ENCODE measurements at regions not wholly inside any gene's neighbourhood (a gene's known extent, or its start where the extent isn't known, plus 50 kb on each side); places are given as distances from the start of the nearest gene placed in this dataset.

DNA sequence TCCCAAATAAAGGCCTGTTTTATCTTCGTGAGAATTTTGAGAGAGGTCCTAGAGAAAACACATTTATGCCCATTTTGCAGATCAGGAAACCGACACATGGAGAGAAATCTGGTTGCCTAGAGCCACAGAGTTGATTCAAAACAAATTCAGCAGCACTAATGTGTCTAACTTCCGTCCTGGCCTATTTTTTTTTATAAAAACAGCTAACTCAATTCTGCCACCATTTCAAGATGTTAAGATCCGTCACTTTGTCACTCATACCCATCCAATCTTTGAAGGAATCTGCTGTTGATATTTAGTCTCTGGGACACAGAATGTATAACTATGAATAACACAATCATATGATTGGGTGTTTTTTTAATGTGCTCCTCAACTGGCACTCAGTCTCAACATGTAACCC is 611.1 kb upstream of the ARID1B start:
- H3K4me2 ChIP-seq (ENCODE audit: low read length, poor library complexity, severe bottlenecking) = no peak overlapping the region
- H3K9me3 ChIP-seq (ENCODE audit: control insufficient read depth, low read length) = no peaks in the 10 kb centered on the region
- no peaks in the 10 kb centered on the region for H3K27me3 ChIP-seq (ENCODE audit: control insufficient read depth in 1 of 2, insufficient read depth in 1 of 2, low read length in 2 of 2)
- no peak overlapping the region for H2AFZ ChIP-seq (ENCODE audit: low read depth, low read length)
- no peak overlapping the region for H4K91ac ChIP-seq (ENCODE audit: low read length)
- H3K4me1 ChIP-seq (ENCODE audit: control insufficient read depth, insufficient read depth, low read depth, low read length) = no peaks in the 10 kb centered on the region
- H2AK5ac ChIP-seq (ENCODE audit: low read length, severe bottlenecking) = no peak overlapping the region
- no peak overlapping the region for H3K27ac ChIP-seq (ENCODE audit: low read length, poor library complexity, severe bottlenecking)
- no peak overlapping the region for H2BK15ac ChIP-seq (ENCODE audit: low read depth, poor library complexity, severe bottlenecking)
- 82% methylated on average over 2 of the region's 4 CpGs for WGBS
- no peak overlapping the region for H2BK120ac ChIP-seq (ENCODE audit: low read depth, low read length)
- no peak overlapping the region for H3K18ac ChIP-seq (ENCODE audit: low read depth in 1 of 2, low read length in 2 of 2)
- no peak overlapping the region for H3K23ac ChIP-seq (ENCODE audit: low read length in 2 of 2)
- H4K8ac ChIP-seq (ENCODE audit: low read length) = no peak overlapping the region
- no peak overlapping the region for H3K9ac ChIP-seq (ENCODE audit: low read length)
- H2BK12ac ChIP-seq (ENCODE audit: low read length in 2 of 2) = no peak overlapping the region
- H3K79me1 ChIP-seq (replicated peaks; ENCODE audit: low read length, poor library complexity, severe bottlenecking) = no peaks in the 10 kb centered on the region
- H3K14ac ChIP-seq (ENCODE audit: low read length in 2 of 2) = no peak overlapping the region
- no peak overlapping the region for H3K4ac ChIP-seq (ENCODE audit: low read depth in 1 of 2, low read length in 2 of 2)
- no peak for DNase-seq
- H2BK5ac ChIP-seq (ENCODE audit: low read depth, low read length, poor library complexity, severe bottlenecking) = no peak overlapping the region
- no peaks in the 10 kb centered on the region for H3K36me3 ChIP-seq (ENCODE audit: control insufficient read depth in 1 of 2, insufficient read depth in 2 of 2, low read depth in 1 of 2, low read length in 2 of 2)
- H3K4me3 ChIP-seq (ENCODE audit: insufficient read depth in 1 of 2, low read depth in 1 of 2, low read length in 2 of 2) = no peak overlapping the region

DNA sequence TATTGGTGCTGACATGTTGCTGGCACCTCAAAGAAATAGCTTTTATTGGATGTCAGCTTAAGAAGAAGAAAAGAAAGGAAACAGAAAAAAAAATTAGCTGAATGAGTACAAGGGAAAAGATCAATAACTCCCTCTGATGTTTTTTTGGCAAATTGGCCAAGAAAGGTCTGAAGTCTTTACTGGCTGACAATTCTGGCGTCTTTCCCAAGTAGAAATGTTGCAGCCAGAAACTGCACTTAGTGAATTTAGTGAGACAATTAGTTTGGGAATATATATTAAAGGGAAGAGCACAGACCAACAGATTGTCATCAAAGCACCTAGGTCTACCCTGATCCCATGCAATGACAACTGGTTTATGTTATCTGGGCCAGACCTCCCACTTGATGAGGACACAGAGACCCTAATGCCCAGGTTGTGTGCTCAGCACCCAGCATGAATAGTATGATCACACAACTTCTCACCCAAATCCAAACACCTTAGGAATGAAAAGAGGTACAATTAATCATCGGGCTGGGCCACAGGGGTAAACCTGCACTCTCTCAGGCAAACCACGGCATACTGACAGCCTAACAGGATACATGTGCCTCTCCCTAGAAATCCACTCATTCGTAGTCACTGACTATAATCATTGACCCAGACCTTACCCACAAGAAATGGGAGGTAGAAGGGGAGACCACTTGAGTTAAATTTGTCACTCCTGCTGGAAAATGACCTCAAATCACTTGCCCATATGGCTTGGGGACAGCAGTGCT is 612.3 kb upstream of the ARID1B start:
- no peaks in the 10 kb centered on the region for H3K79me1 ChIP-seq (replicated peaks; ENCODE audit: low read length, poor library complexity, severe bottlenecking)
- H3K4me3 ChIP-seq (ENCODE audit: insufficient read depth in 1 of 2, low read depth in 1 of 2, low read length in 2 of 2) = no peak overlapping the region
- no peak overlapping the region for H2BK120ac ChIP-seq (ENCODE audit: low read depth, low read length)
- no peak overlapping the region for H3K23ac ChIP-seq (ENCODE audit: low read length in 2 of 2)
- H2BK12ac ChIP-seq (ENCODE audit: low read length in 2 of 2) = no peak overlapping the region
- no peak overlapping the region for H4K91ac ChIP-seq (ENCODE audit: low read length)
- no peaks in the 10 kb centered on the region for H3K27me3 ChIP-seq (ENCODE audit: control insufficient read depth in 1 of 2, insufficient read depth in 1 of 2, low read length in 2 of 2)
- H3K4ac ChIP-seq (ENCODE audit: low read depth in 1 of 2, low read length in 2 of 2) = no peak overlapping the region
- H3K4me1 ChIP-seq (ENCODE audit: control insufficient read depth, insufficient read depth, low read depth, low read length) = no peaks in the 10 kb centered on the region
- H2AK5ac ChIP-seq (ENCODE audit: low read length, severe bottlenecking) = no peak overlapping the region
- H3K4me2 ChIP-seq (ENCODE audit: low read length, poor library complexity, severe bottlenecking) = no peak overlapping the region
- H3K14ac ChIP-seq (ENCODE audit: low read length in 2 of 2) = no peak overlapping the region
- H2BK5ac ChIP-seq (ENCODE audit: low read depth, low read length, poor library complexity, severe bottlenecking) = no peak overlapping the region
- H2AFZ ChIP-seq (ENCODE audit: low read depth, low read length) = no peak overlapping the region
- no peak overlapping the region for H3K18ac ChIP-seq (ENCODE audit: low read depth in 1 of 2, low read length in 2 of 2)
- H3K9ac ChIP-seq (ENCODE audit: low read length) = no peak overlapping the region
- DNase-seq = no peak
- WGBS = 78% methylated on average over 4 of the region's 4 CpGs
- H3K9me3 ChIP-seq (ENCODE audit: control insufficient read depth, low read length) = no peaks in the 10 kb centered on the region
- no peak overlapping the region for H4K8ac ChIP-seq (ENCODE audit: low read length)
- H3K36me3 ChIP-seq (ENCODE audit: control insufficient read depth in 1 of 2, insufficient read depth in 2 of 2, low read depth in 1 of 2, low read length in 2 of 2) = no peaks in the 10 kb centered on the region
- H2BK15ac ChIP-seq (ENCODE audit: low read depth, poor library complexity, severe bottlenecking) = no peak overlapping the region
- no peak overlapping the region for H3K27ac ChIP-seq (ENCODE audit: low read length, poor library complexity, severe bottlenecking)

DNA sequence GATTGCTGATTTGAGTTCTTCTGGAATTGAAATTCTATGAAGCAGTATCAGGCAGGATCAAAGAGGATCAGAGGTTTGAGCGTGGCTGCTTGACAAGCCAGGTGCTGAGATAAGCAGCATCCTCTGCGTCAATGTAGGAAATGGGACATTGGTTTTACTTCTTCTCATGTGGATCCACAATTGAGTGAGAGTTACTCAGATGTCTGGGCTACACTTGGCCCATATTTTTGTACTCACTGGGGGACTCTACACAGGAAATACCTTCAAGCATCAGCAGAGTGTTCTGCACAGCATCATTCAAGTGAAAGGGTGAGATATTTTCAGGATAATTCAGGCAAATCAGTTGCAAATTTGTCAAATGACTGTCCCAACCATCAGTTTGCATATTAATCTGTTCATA is 613.9 kb upstream of the ARID1B start:
- H2AK5ac ChIP-seq (ENCODE audit: low read length, severe bottlenecking) = no peak overlapping the region
- no peaks in the 10 kb centered on the region for H3K27me3 ChIP-seq (ENCODE audit: control insufficient read depth in 1 of 2, insufficient read depth in 1 of 2, low read length in 2 of 2)
- no peak overlapping the region for H3K23ac ChIP-seq (ENCODE audit: low read length in 2 of 2)
- H3K4ac ChIP-seq (ENCODE audit: low read depth in 1 of 2, low read length in 2 of 2) = no peak overlapping the region
- H3K4me2 ChIP-seq (ENCODE audit: low read length, poor library complexity, severe bottlenecking) = no peak overlapping the region
- H2BK120ac ChIP-seq (ENCODE audit: low read depth, low read length) = no peak overlapping the region
- 97% methylated on average over 2 of the region's 2 CpGs for WGBS
- no peak overlapping the region for H4K91ac ChIP-seq (ENCODE audit: low read length)
- no peaks in the 10 kb centered on the region for H3K9me3 ChIP-seq (ENCODE audit: control insufficient read depth, low read length)
- H2AFZ ChIP-seq (ENCODE audit: low read depth, low read length) = no peak overlapping the region
- no peak overlapping the region for H3K18ac ChIP-seq (ENCODE audit: low read depth in 1 of 2, low read length in 2 of 2)
- H2BK12ac ChIP-seq (ENCODE audit: low read length in 2 of 2) = no peak overlapping the region
- no peak overlapping the region for H3K9ac ChIP-seq (ENCODE audit: low read length)
- H3K14ac ChIP-seq (ENCODE audit: low read length in 2 of 2) = no peak overlapping the region
- H3K79me1 ChIP-seq (replicated peaks; ENCODE audit: low read length, poor library complexity, severe bottlenecking) = no peaks in the 10 kb centered on the region
- H2BK5ac ChIP-seq (ENCODE audit: low read depth, low read length, poor library complexity, severe bottlenecking) = no peak overlapping the region
- no peak for DNase-seq
- H3K4me1 ChIP-seq (ENCODE audit: control insufficient read depth, insufficient read depth, low read depth, low read length) = no peaks in the 10 kb centered on the region
- no peak overlapping the region for H3K27ac ChIP-seq (ENCODE audit: low read length, poor library complexity, severe bottlenecking)
- H3K36me3 ChIP-seq (ENCODE audit: control insufficient read depth in 1 of 2, insufficient read depth in 2 of 2, low read depth in 1 of 2, low read length in 2 of 2) = no peaks in the 10 kb centered on the region
- no peak overlapping the region for H4K8ac ChIP-seq (ENCODE audit: low read length)
- H3K4me3 ChIP-seq (ENCODE audit: insufficient read depth in 1 of 2, low read depth in 1 of 2, low read length in 2 of 2) = no peak overlapping the region
- no peak overlapping the region for H2BK15ac ChIP-seq (ENCODE audit: low read depth, poor library complexity, severe bottlenecking)

DNA sequence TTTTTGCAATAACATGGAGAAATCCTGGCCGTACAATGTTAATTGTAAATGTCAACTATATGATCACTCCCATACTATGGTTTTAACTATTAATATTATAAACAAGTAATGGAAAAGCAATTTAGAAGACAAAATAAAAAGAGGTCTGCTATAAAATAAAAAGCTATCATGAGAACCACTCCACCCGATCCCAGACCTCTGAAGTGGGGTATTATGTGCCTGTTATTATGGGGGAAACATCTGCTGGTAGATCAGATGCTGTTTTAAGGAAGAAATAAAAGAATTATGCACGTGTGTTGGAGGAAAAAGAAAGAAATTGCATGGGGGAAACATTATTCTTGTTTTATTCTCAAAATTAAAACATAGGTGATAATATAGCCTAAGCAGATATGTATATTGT is 615.7 kb upstream of the ARID1B start:
- Histone ChIP-seq H3K27me3 (ENCODE audit: control insufficient read depth in 1 of 2, insufficient read depth in 1 of 2, low read length in 2 of 2) (no peaks in the 10 kb centered on the region), H2BK12ac (ENCODE audit: low read length in 2 of 2) (no peak overlapping the region), H4K8ac (ENCODE audit: low read length) (no peak overlapping the region), H3K14ac (ENCODE audit: low read length in 2 of 2) (no peak overlapping the region), H3K23ac (ENCODE audit: low read length in 2 of 2) (no peak overlapping the region), H3K9ac (ENCODE audit: low read length) (no peak overlapping the region), H3K4me3 (ENCODE audit: insufficient read depth in 1 of 2, low read depth in 1 of 2, low read length in 2 of 2) (no peak overlapping the region), H2AFZ (ENCODE audit: low read depth, low read length) (no peak overlapping the region), H2AK5ac (ENCODE audit: low read length, severe bottlenecking) (no peak overlapping the region), H2BK5ac (ENCODE audit: low read depth, low read length, poor library complexity, severe bottlenecking) (no peak overlapping the region), H2BK15ac (ENCODE audit: low read depth, poor library complexity, severe bottlenecking) (no peak overlapping the region), H3K79me1 (replicated peaks; ENCODE audit: low read length, poor library complexity, severe bottlenecking) (no peaks in the 10 kb centered on the region), H3K36me3 (ENCODE audit: control insufficient read depth in 1 of 2, insufficient read depth in 2 of 2, low read depth in 1 of 2, low read length in 2 of 2) (no peaks in the 10 kb centered on the region), H3K18ac (ENCODE audit: low read depth in 1 of 2, low read length in 2 of 2) (no peak overlapping the region), H2BK120ac (ENCODE audit: low read depth, low read length) (no peak overlapping the region), H3K4ac (ENCODE audit: low read depth in 1 of 2, low read length in 2 of 2) (no peak overlapping the region), H3K9me3 (ENCODE audit: control insufficient read depth, low read length) (no peaks in the 10 kb centered on the region), H3K27ac (ENCODE audit: low read length, poor library complexity, severe bottlenecking) (no peak overlapping the region), H3K4me1 (ENCODE audit: control insufficient read depth, insufficient read depth, low read depth, low read length) (no peaks in the 10 kb centered on the region), H4K91ac (ENCODE audit: low read length) (no peak overlapping the region), H3K4me2 (ENCODE audit: low read length, poor library complexity, severe bottlenecking) (no peak overlapping the region)
- DNase-seq = no peak
- WGBS = 100% methylated on average over 1 of the region's 3 CpGs
